Transverse colon (tissue), 4 donors: ENCODE measurements at regions not wholly inside any gene's neighbourhood (a gene's known extent, or its start where the extent isn't known, plus 50 kb on each side); places are given as distances from the start of the nearest gene placed in this dataset.

Source experiments
- EP300 ChIP-seq: sonication (generic); formaldehyde crosslinking; IDR thresholded peaks from one replicate; pipeline ENCODE4 v1.6.1; 2017; ENCODE audit warnings: antibody characterized with exemption, low read depth
- POLR2A ChIP-seq: fragments of 450-650 bp; IDR thresholded peaks from one replicate; pipeline ENCODE4 v1.6.1; 2016; ENCODE audit warnings: antibody characterized with exemption, mild to moderate bottlenecking, moderate library complexity
- POLR2AphosphoS5 ChIP-seq, 3 donors: sonication (generic); formaldehyde crosslinking; IDR thresholded peaks; one replicate each; pipeline ENCODE4 v1.6.1; 2016; ENCODE audit warnings: antibody characterized with exemption in 3 of 3
- TF ChIP-seq, protein P1 (sequence below), 5 experiments: fragments of 200-600 bp in 3 of 5; fragments of 450-650 bp in 2 of 5; sonication (generic) in 3 of 5; IDR thresholded peaks; 1 replicate in 2 of 5; 2 replicates in 3 of 5; pipeline ENCODE4 v1.5.1; 2016 to 2017; ENCODE audit warnings: antibody characterized with exemption in 5 of 5, inconsistent platforms in 3 of 5, mild to moderate bottlenecking in 2 of 5, moderate library complexity in 1 of 5

DNA sequence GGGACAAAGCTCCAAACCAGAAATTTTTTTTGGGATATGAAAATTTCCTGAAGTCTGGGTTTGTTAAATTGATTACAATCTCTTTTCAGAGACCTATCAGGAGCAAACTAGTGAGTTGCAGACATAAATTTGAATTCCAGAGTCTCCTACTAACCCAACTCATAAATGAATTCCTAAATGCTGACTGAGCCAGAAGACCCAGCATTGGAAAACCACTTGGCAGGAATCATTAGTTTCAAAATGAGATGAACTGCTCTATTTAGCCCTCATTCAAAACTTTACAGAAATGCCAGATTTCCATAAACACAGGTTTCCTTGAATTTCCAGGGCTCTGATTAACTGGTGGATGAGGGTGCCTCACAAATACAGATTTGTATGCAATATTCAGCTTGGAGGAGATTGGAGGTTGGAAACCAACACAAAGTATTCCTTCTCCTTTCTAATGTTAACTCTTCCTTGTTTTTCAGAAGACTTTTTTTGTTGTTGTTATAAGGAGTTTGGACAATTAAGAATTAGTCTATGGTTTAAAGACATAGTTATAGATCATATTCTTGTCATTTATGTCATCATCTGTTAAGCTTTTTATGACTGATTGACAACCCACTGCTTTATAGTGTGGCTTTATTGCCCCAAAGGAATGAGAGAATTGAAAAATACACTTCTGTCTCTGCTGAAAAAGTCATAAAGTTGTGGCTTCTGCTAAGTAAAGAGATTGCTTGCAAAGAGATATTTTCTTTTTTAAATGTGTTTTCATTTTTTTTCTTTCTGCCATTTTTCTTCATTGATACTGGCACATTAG is 222.8 kb downstream of the HLX start:
- TF ChIP-seq, protein P1, sequence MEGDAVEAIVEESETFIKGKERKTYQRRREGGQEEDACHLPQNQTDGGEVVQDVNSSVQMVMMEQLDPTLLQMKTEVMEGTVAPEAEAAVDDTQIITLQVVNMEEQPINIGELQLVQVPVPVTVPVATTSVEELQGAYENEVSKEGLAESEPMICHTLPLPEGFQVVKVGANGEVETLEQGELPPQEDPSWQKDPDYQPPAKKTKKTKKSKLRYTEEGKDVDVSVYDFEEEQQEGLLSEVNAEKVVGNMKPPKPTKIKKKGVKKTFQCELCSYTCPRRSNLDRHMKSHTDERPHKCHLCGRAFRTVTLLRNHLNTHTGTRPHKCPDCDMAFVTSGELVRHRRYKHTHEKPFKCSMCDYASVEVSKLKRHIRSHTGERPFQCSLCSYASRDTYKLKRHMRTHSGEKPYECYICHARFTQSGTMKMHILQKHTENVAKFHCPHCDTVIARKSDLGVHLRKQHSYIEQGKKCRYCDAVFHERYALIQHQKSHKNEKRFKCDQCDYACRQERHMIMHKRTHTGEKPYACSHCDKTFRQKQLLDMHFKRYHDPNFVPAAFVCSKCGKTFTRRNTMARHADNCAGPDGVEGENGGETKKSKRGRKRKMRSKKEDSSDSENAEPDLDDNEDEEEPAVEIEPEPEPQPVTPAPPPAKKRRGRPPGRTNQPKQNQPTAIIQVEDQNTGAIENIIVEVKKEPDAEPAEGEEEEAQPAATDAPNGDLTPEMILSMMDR (IDR thresholded peaks at IDR 0.05): no peak
- TF ChIP-seq POLR2A (no peak), EP300 (no peak), POLR2AphosphoS5 (IDR thresholded peaks at IDR 0.05) (no peak)
